ENCODE measurements at regions not wholly inside any gene's neighbourhood (a gene's known extent, or its start where the extent isn't known, plus 50 kb on each side); places are given as distances from the start of the nearest gene placed in this dataset.
"Not testable (repeated sequence)": the region's sequence is repeated elsewhere in the genome, so short reads cannot be mapped to it uniquely, and the experiment has no call there.

GRCh38 chr2:240262578-240262977 is 122.1 kb upstream of the OTOS start:
- H3K27ac ChIP-seq (ENCODE audit: low read depth, low read length); H3K23me2 ChIP-seq (ENCODE audit: low read depth, low read length); H3K4me3 ChIP-seq (ENCODE audit: extremely low read depth in 1 of 4, insufficient read depth in 2 of 4, low read depth in 3 of 4, low read length in 4 of 4); H2BK120ac ChIP-seq (replicated peaks; ENCODE audit: low read depth, low read length); H3K4me1 ChIP-seq (replicated peaks in 1 of 4; ENCODE audit: control insufficient read depth in 3 of 4, insufficient read depth in 4 of 4, low read length in 3 of 4); POLR2A ChIA-PET (ENCODE audit: partially characterized antibody); H2BK20ac ChIP-seq (ENCODE audit: low read length); H2AK5ac ChIP-seq (ENCODE audit: low read depth, low read length); H3K9ac ChIP-seq (replicated peaks in 1 of 4; ENCODE audit: extremely low read depth in 1 of 4, low read depth in 3 of 4, low read length in 3 of 4); H3K14ac ChIP-seq (ENCODE audit: insufficient read length); H2AFZ ChIP-seq (ENCODE audit: low read length); H3K23ac ChIP-seq (ENCODE audit: insufficient read length); H3K18ac ChIP-seq (ENCODE audit: extremely low read depth, low read length); H3K27me3 ChIP-seq (replicated peaks in 1 of 4; ENCODE audit: control insufficient read depth in 3 of 4, extremely low read depth in 1 of 4, insufficient read depth in 3 of 4, low read length in 3 of 4); H3K4me2 ChIP-seq (ENCODE audit: insufficient read depth in 1 of 2, low read depth in 2 of 2, low read length in 2 of 2); DNase-seq (ENCODE audit: low read depth in 1 of 2, low spot score in 2 of 2); H3K79me1 ChIP-seq (ENCODE audit: low read depth, low read length); H4K5ac ChIP-seq (ENCODE audit: insufficient read length, low read depth, low read length); CTCF ChIA-PET (ENCODE audit: partially characterized antibody); H3K56ac ChIP-seq (replicated peaks; ENCODE audit: insufficient read length, low read depth, low read length); H2BK15ac ChIP-seq (ENCODE audit: low read length); H4K20me1 ChIP-seq (replicated peaks in 1 of 2; ENCODE audit: control insufficient read depth in 1 of 2, insufficient read depth in 2 of 2, low read length in 2 of 2); H2BK5ac ChIP-seq (ENCODE audit: low read depth, low read length); H3K79me2 ChIP-seq (ENCODE audit: control insufficient read depth in 1 of 2, insufficient read depth in 2 of 2, low read length in 2 of 2); H3K36me3 ChIP-seq (ENCODE audit: control insufficient read depth in 2 of 4, insufficient read depth in 4 of 4, low read length in 3 of 4); H3K4ac ChIP-seq (replicated peaks; ENCODE audit: insufficient read length, low read depth, low read length); H2BK12ac ChIP-seq (ENCODE audit: low read depth, low read length); H4K8ac ChIP-seq (ENCODE audit: extremely low read depth, insufficient read depth, low read length); H4K91ac ChIP-seq (replicated peaks; ENCODE audit: insufficient read length, low read length); FAIRE-seq: not testable (repeated sequence)
- H3K9me3 ChIP-seq (ENCODE audit: insufficient read depth in 2 of 2, low read depth in 1 of 2, low read length in 1 of 2): peaks cover 24 to 42% of the 10 kb centered on the region in 2 experiments
- WGBS, 2 experiments (ENCODE audit: extremely low coverage in 1 of 2, insufficient coverage in 1 of 2, insufficient read length in 1 of 2, insufficient replicate concordance in 2 of 2, low coverage in 1 of 2, low lambda C conversion rate in 2 of 2, missing lambda C conversion rate in 1 of 2): 69% methylated on average over 1 of the region's 1 CpG; no CpG with 5 or more reads in 1 of the 2 experiments

Measured in H1 (cell line).